ENCODE measurements at regions not wholly inside any gene's neighbourhood (a gene's known extent, or its start where the extent isn't known, plus 50 kb on each side); places are given as distances from the start of the nearest gene placed in this dataset.

DNA sequence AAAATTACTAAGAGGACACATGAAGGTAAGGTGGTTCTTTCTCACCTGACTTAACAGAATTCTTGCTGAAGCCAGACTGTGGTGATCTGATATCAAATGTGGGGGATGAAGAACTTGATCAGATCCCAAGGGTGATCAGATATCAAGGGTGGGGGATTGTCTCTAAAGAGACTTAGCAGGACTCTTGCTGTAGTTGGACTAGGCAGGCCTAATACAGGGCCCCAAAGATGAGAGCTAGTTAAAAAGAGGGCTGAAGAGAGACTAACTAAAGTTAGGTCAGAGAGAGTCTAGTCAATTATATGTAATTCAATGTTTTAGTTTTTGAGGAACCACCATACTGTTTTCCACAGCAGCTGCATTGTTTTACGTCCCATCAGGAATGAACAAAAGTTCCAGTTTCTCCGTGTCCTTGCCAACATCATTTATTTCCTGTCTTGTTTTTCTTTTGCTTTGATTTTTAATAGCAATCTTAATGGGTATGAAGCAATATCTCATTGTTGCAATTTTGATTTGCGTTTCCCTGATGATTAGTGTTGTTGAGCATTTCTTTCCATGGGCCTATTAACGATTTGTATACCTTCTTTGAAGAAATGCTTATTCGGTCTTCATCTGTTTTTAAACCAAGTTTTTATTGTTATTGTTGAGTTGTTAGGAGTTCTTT, 77.6 kb upstream of the ALDH1A1 start:
- ATAC-seq (ENCODE audit: low FRiP score) = no peak
- DNase-seq (ENCODE audit: low spot score) = no peak

DNA sequence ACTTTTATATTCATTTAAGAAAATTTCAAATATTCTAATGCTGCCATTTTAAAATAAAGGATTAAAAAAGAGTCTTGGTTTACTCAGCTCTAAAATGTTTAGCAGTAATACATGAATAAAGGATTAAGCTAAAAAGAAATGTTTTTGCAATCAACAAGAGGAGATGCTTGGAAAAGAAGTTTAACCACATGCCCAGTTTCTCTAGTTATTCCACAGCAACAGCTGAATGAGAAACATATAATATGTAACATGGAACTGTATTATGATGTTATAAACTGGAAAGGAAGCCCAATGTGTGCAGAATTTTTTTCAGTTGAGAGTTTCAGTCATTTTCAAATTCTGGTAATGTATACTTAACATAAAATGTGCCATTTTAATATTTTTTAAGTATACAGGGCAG, 76.5 kb upstream of the ALDH1A1 start:
- TF ChIP-seq, protein P1, sequence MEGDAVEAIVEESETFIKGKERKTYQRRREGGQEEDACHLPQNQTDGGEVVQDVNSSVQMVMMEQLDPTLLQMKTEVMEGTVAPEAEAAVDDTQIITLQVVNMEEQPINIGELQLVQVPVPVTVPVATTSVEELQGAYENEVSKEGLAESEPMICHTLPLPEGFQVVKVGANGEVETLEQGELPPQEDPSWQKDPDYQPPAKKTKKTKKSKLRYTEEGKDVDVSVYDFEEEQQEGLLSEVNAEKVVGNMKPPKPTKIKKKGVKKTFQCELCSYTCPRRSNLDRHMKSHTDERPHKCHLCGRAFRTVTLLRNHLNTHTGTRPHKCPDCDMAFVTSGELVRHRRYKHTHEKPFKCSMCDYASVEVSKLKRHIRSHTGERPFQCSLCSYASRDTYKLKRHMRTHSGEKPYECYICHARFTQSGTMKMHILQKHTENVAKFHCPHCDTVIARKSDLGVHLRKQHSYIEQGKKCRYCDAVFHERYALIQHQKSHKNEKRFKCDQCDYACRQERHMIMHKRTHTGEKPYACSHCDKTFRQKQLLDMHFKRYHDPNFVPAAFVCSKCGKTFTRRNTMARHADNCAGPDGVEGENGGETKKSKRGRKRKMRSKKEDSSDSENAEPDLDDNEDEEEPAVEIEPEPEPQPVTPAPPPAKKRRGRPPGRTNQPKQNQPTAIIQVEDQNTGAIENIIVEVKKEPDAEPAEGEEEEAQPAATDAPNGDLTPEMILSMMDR (IDR thresholded peaks at IDR 0.05) = no peak
- DNase-seq (ENCODE audit: low spot score) = no peak
- ATAC-seq (ENCODE audit: low FRiP score) = no peak

More for the DNA sequence above, 77.6 kb upstream of the ALDH1A1 start:
- TF ChIP-seq, protein P1 (IDR thresholded peaks at IDR 0.05) = no peak

DNA sequence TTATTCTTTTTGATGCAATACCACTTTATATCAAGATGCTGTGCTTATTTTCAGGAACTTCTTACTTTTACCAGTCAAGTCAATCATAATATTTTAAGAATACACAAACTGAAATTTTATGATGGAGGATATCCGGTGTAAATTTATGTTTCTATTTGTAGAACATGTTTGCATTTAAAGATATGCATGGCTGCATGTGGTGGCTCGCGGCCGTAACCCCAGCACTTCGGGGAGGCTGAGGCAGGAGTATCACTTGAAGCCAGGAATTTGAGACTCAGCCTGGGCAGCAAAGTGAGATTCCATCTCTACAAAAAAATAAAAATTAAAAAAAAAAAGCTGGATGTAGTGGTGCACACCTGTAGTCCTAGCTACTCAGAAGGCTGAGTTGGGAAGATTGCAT, 73.5 kb upstream of the ALDH1A1 start:
- no peak for DNase-seq (ENCODE audit: low spot score)
- no peak for ATAC-seq (ENCODE audit: low FRiP score)
- TF ChIP-seq, protein P1 (IDR thresholded peaks at IDR 0.05) = no peak

DNA sequence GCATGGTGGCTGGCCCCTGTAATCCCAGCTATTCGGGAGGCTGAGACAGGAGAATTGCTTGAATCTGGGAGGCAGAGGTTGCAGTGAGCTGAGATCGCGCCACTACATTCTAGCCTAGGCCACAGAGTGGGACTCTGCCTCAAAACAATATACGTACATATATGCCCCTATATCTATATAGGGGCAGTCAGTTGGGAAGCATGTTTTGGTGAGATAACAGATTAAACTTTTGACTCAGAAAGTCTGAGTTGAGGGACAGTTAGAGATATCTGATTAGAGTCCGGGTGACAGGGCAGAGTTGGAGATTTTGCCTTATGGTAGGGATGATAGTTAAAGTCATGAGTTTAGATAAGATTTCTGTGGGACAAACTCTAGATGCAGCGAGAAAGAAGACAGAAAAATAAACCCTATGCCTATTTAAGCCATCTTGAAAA, 71.8 kb upstream of the ALDH1A1 start:
- TF ChIP-seq, protein P1 (IDR thresholded peaks at IDR 0.05) = no peak
- no peak for ATAC-seq (ENCODE audit: low FRiP score)
- no peak for DNase-seq (ENCODE audit: low spot score)

DNA sequence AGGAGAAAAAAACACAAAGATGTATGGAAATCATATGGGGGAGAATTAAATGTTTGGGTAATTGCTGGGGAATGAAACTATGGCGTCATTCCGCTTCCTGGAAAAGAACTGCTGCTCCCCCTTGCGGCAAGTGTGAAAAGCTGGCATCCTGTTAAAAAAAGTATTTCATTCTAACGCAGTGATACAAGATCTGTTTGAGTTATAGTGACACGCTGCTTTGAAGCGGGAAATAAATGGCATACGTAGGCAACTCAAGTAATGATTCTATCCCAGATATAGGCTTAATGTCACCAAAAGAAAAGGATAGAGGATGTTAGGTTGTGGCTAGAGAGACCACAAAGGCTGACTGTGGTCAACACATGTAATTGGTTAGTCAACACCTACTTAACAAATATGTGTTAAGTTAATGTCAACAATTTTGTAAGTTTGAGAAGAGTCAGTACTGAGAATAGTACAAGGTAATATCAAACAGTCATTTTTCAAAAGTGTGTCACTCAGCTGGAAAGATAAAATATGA, 70.2 kb upstream of the ALDH1A1 start:
- DNase-seq (ENCODE audit: low spot score) (no peak), ATAC-seq (ENCODE audit: low FRiP score) (peak; percentile 66)
- TF ChIP-seq, protein P1 (IDR thresholded peaks at IDR 0.05) = peak in 1 of 3 donors; percentile 68

DNA sequence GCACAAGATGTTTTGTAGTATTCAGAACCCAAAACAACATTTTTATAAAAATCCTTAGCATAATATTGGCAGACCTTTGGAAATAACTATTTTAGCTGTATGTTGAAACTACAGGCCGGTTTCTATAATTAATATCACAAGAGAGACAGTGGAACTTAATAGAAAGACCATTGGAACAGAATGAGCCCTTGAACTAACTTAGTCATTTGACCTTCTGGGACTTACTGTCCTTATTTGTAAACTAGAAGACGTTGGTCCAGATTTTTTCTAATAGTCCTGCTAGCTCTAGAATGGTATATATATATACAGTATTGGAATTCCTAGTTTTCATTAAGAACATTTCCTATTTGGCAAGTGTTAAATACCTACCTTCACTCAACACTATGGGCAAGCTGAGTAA, 69.5 kb upstream of the ALDH1A1 start:
- DNase-seq (ENCODE audit: low spot score) (no peak), ATAC-seq (ENCODE audit: low FRiP score) (no peak)
- TF ChIP-seq, protein P1 (IDR thresholded peaks at IDR 0.05) = no peak

DNA sequence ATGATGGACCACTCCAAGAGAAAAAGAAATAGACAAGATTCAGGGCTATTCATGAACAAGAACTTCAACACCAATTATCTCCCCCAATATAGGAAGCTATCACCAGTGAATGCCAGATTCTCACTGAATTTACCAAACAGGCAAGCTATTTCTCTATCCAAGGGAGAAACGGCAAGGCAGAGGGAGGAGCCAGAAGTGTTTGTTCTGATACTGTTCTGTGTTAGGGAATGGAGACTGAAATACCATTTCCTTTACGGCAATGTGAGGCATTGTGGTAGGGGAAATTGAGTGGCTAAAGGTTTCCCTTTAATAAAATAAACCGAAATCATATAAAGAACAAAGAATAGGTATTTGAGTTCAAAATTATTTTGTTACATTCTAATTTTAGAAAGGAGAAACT, 68.0 kb upstream of the ALDH1A1 start:
- TF ChIP-seq, protein P1 (IDR thresholded peaks at IDR 0.05) = no peak
- ATAC-seq (ENCODE audit: low FRiP score) (no peak), DNase-seq (ENCODE audit: low spot score) (no peak)

Measured in omental fat pad (tissue), 3 donors.